ENCODE measurements at regions not wholly inside any gene's neighbourhood (a gene's known extent, or its start where the extent isn't known, plus 50 kb on each side); places are given as distances from the start of the nearest gene placed in this dataset.

GRCh38 chr3:109897734-109898133 lies 560.4 kb upstream of the DPPA4 start:
- DNase-seq (ENCODE audit: low read depth in 2 of 3, low spot score in 2 of 3): no peak

DNA sequence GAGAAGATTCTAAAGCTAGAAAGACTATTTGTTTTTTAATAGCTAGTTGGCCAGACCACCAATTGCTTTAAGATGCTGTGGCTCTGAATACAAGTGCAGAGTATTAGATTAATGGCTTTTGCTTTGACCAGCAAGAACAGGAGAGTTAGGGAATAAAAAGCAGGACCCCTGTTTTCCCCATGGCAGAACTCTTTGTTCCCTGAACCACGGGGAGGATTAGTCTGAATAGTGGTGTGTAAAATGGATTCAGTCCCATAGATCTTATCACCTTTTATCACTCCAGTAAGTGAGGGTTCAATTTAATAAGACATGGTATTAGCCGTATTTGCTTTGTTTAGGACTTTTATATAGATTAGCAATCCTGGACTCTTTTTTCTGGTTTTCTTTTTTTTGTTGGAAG lies 562.6 kb upstream of the DPPA4 start:
- DNase-seq (ENCODE audit: low read depth in 2 of 3, low spot score in 2 of 3): no peak

- DNase-seq (ENCODE audit: low read depth in 2 of 3, low spot score in 2 of 3): no peak
These were observed 563.4 kb upstream of the DPPA4 start for GRCh38 chr3:109900783-109901182.

DNA sequence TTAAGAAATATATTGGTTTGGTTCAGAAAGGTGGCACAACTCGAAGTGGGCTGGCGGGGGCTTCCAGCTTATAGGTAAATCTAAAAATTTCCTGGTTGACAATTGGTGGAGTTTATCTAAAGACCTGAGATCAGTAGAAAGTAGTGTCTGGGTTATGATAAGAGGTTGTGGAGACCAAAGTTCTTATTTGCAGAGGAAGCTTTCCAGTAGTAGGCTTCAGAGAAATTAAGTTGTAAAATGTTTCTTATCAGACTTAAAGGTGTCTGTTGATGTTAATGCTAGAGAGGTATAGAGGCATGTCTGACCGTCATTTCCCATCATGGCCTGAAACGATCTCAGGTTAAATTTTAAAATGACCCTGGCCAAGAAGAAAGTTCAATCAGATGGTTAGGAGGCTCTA lies 565.2 kb upstream of the DPPA4 start:
- DNase-seq (ENCODE audit: low read depth in 2 of 3, low spot score in 2 of 3): no peak

DNA sequence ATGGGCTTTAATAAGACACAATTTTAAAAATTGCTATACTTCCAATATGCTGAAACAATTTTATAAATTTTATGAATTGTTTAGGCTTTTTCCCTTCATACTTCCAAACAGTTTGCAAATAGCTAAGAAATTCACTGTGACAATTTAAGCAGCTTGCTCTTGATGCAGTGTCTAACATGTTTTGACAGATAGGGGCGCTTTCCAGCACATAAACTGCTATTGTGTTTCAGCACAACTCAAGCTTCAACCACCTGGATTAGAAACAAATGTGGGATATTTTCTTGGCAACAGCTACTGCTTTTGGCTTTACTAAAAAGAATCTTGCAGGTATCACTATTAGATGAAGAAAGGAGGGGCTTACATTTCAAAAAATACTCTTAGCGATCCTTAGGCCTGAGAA lies 565.8 kb upstream of the DPPA4 start:
- DNase-seq (ENCODE audit: low read depth in 2 of 3, low spot score in 2 of 3): no peak

- DNase-seq (ENCODE audit: low read depth in 2 of 3, low spot score in 2 of 3): no peak
These were observed 573.4 kb upstream of the DPPA4 start for GRCh38 chr3:109910772-109911171.

- DNase-seq (ENCODE audit: low read depth in 2 of 3, low spot score in 2 of 3): no peak
These were observed 581.4 kb upstream of the DPPA4 start for GRCh38 chr3:109918740-109919139.

- no peak for DNase-seq (ENCODE audit: low read depth in 2 of 3, low spot score in 2 of 3)
These were observed 583.4 kb upstream of the DPPA4 start for GRCh38 chr3:109920749-109921148.

DNA sequence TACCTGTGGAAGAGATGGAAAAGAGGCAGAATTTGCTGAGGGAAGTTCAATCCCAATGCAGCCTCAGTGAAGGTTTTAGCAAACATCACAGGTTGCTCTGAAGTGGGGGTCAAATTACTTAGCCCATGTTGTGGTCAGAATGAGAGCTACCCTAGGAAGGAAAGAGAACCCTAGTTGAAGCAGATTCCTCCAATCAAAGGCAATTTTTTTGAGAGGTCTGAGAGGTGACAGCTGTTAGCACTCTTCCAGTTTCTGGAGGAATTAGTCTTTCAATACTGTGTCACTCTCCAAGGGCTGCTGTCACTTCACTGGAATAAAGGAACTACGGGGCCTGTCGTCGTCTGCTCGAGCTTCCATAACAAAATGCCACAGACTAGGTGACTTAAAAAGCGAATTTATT lies 584.2 kb upstream of the DPPA4 start:
- DNase-seq (ENCODE audit: low read depth in 2 of 3, low spot score in 2 of 3): no peak

GRCh38 chr3:109922856-109923255 lies 585.5 kb upstream of the DPPA4 start:
- DNase-seq (ENCODE audit: low read depth in 2 of 3, low spot score in 2 of 3): no peak

DNA sequence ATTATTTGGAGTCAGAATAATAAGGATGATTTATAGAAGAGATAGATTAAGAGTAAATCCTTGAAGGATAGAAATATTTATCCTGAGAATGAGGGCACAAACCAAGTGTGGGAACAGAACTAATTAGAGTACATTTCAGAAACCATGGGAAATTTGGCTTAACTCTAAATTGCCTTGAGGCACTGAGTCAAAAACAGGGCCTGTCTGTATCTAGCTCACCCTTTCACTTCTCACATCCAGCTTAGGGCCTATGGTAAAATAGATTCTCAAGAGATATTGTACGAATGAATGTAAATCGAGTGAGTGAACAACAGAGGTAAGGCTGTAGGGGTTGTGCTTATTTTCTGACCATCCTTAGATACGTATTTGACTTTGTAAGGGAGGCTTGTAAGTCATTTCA lies 586.1 kb upstream of the DPPA4 start:
- no peak for DNase-seq (ENCODE audit: low read depth in 2 of 3, low spot score in 2 of 3)

DNA sequence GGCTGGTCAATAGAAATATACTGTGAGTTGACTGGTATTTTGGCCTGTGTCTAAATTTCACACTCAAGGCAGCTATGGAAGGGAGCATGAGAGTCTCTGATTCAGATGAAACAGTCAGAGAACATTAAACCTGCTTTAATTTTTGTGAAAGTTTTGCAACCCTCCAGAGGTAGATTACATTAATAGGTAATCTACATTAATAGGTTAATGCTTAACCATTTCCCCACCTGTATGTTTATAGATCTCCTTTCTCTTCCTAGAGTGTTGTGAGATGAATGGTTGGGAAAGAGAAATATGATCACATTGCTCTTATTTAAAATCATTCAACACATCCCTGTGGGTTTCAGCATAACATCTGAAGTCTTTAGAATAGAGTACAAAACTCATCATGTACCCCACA lies 586.9 kb upstream of the DPPA4 start:
- no peak for DNase-seq (ENCODE audit: low read depth in 2 of 3, low spot score in 2 of 3)

DNA sequence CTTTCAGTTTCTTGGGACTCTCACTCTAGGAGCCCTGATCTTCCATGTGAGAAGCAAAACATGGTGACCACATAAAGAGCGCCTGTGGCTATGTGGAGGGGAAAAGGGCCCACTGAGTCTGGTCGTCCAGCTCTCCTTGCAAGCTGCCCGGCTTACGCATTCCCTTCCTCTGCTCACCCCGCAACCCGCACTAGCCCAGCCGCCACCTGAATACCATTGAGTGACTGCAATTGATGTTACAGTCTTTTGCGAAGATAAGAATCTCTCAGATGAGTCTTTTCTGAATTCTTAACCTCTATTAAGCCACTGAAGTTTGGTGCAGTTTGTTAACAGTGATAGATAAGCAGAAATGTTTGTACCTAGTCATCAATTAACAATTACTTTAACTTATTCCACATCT lies 589.0 kb upstream of the DPPA4 start:
- no peak for DNase-seq (ENCODE audit: low read depth in 2 of 3, low spot score in 2 of 3)

- no peak for DNase-seq (ENCODE audit: low read depth in 2 of 3, low spot score in 2 of 3)
These were observed 589.8 kb upstream of the DPPA4 start for GRCh38 chr3:109927161-109927560.

- DNase-seq (ENCODE audit: low read depth in 2 of 3, low spot score in 2 of 3): no peak
These were observed 590.4 kb upstream of the DPPA4 start for GRCh38 chr3:109927726-109928125.

- no peak for DNase-seq (ENCODE audit: low read depth in 2 of 3, low spot score in 2 of 3)
These were observed 593.2 kb upstream of the DPPA4 start for GRCh38 chr3:109930582-109930981.

DNA sequence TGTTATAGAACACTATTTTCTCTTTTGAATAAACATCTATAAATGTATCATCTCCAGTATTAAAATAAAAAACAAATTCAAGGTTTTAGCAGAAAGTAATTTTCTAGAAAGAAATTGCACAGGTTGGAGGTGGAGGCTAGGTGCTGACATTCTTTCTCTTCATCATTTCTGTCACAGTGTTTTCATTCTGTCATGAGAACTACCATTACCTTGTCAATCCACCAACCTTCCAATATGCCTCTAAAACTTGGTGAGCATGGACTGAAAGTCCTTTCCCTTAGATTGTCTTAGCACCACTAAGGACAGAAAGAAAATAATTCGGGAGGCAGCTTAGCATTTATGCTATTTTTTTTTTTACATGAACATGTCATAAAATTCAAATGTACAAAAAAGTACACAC lies 596.2 kb upstream of the DPPA4 start:
- no peak for DNase-seq (ENCODE audit: low read depth in 2 of 3, low spot score in 2 of 3)

DNA sequence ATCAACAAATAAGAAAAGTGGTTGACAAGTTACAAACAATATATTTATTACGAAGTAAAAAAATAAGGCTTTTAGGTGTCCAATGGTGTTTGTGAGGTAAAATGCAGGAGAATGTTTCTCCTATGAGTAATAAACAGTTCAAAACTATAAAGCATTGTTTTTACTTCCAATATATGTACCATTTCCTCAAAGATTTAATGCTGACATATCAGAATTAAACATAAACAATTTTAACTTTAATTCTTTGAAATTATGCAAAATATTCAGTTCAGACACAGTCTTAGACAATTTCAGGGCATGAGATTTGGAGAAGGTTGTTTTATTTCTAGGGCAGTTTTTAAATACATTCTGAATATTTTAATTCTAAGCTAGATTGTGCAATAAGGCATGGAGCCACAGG lies 602.5 kb upstream of the DPPA4 start:
- DNase-seq (ENCODE audit: low read depth in 2 of 3, low spot score in 2 of 3): no peak

DNA sequence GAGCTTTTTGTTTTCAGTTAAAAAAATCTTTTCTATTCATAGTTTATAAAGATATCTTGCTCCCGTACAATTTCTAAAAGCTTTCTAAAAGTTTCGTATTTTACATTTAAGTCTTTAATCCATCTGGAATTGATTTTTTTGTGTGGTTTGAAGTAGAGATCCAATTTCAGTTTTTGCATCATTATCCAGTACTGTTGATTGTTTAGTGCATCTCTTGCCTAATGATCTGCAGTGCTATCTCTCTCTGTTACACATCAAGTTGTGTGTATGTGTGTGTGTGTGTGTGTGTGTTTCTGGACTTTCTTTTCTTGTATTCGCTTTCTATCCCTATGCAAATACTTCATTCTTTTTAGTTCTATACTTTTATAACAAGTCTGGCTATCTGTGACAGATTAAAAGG lies 605.8 kb upstream of the DPPA4 start:
- DNase-seq (ENCODE audit: low read depth in 2 of 3, low spot score in 2 of 3): no peak

DNA sequence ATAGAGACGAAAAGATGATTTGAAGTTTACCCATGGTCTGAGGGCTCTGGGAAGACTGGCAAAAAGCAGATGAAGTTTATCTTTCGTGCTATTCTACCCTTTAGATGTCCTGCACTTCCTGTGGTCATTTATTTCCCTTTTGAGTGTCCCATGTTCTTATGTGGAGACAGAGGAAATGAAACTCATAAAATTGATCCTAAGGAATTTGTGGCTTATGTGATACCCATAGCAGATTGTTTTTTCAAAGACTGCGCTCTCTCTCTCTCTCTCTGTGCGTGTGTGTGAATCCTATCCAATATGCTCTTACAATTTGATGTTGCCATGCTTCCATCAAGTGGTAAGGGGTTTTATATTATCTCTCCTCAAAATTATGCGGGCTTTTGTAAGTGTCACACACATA lies 607.5 kb upstream of the DPPA4 start:
- DNase-seq (ENCODE audit: low read depth in 2 of 3, low spot score in 2 of 3): no peak

- DNase-seq (ENCODE audit: low read depth in 2 of 3, low spot score in 2 of 3): no peak
These were observed 615.6 kb upstream of the DPPA4 start for GRCh38 chr3:109952924-109953323.

DNA sequence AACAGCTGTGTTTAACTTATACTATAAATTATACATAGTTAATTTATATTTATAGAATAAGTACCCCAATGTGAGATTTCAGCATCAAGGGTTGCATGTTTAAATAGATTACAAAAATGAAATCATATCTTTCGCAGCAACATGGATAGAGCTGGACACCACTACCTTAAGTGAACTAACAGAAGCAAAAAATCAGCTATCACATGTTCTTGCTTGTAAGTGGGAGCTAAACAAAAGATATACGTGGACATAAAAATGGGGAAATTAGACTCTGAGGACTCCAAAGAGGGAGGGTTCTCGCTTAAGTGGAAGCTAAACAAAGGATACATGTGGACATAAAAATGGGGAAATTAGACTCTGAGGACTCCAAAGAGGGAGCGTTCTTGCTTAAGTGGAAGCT lies 626.5 kb upstream of the DPPA4 start:
- DNase-seq (ENCODE audit: low read depth in 2 of 3, low spot score in 2 of 3): no peak

GRCh38 chr3:109973733-109974132 lies 636.4 kb upstream of the DPPA4 start:
- no peak for DNase-seq (ENCODE audit: low read depth in 2 of 3, low spot score in 2 of 3)

DNA sequence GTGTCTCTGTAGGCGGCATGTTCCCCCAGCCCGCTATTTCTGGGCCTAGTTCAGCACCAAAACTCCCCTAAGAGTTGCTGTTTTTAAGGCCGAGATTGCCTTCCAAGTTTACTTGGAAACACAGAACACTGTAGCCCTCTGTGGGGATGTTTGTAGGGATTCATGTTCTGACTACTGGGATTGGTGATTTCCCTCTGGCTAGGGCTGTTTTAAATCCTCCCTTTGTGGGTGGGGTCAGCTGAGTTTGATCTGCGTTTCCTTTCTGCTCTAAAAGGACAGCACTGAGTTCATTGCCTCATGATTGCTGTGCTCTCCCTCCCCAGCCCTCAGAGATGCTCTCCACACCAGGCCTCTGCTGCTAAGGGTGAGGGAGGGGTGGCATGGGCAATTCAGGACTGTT lies 640.6 kb upstream of the DPPA4 start:
- DNase-seq (ENCODE audit: low read depth in 2 of 3, low spot score in 2 of 3): no peak
